Parathyroid adenoma (tissue), 2 donors: ENCODE measurements at regions not wholly inside any gene's neighbourhood (a gene's known extent, or its start where the extent isn't known, plus 50 kb on each side); places are given as distances from the start of the nearest gene placed in this dataset.

Experiments
- H2AFZ ChIP-seq: fragments of 300-600 bp; sonication (generic); one replicate; pipeline ENCODE4 v1.7.0; 2017; ENCODE audit warnings: antibody characterized with exemption, mild to moderate bottlenecking
- H3K27ac ChIP-seq: fragments of 300-600 bp; sonication (generic); one replicate; pipeline ENCODE4 v1.7.0; 2017
- H3K27me3 ChIP-seq: fragments of 300-600 bp; sonication (generic); one replicate; pipeline ENCODE4 v1.7.0; 2017; ENCODE audit warnings: low read length; ENCODE audit not compliant: control insufficient read depth, insufficient read depth
- H3K36me3 ChIP-seq: fragments of 300-600 bp; sonication (generic); one replicate; pipeline ENCODE4 v1.7.0; 2017; ENCODE audit warnings: low read length; ENCODE audit not compliant: control insufficient read depth, insufficient read depth
- H3K4me1 ChIP-seq: fragments of 300-600 bp; sonication (generic); one replicate; pipeline ENCODE4 v1.7.0; 2017; ENCODE audit warnings: control low read depth
- H3K4me2 ChIP-seq: fragments of 300-600 bp; sonication (generic); one replicate; pipeline ENCODE4 v1.7.0; 2017; ENCODE audit warnings: low read length
- H3K4me3 ChIP-seq: fragments of 300-600 bp; sonication (generic); one replicate; pipeline ENCODE4 v1.7.0; 2017; ENCODE audit warnings: low read depth, low read length
- H3K79me2 ChIP-seq: fragments of 300-600 bp; sonication (generic); one replicate; pipeline ENCODE4 v1.7.0; 2017; ENCODE audit warnings: control low read depth
- H3K9ac ChIP-seq: fragments of 300-600 bp; sonication (generic); one replicate; pipeline ENCODE4 v1.7.0; 2017; ENCODE audit warnings: mild to moderate bottlenecking
- H3K9me3 ChIP-seq: fragments of 300-600 bp; sonication (generic); one replicate; pipeline ENCODE4 v1.7.0; 2017; ENCODE audit warnings: low read length; ENCODE audit not compliant: control insufficient read depth
- CTCF ChIP-seq: fragments of 300-600 bp; sonication (generic); IDR thresholded peaks from one replicate; pipeline ENCODE4 v1.7.0; 2017; ENCODE audit warnings: antibody characterized with exemption, mild to moderate bottlenecking
- donor health status: primary hyperparathyroidism.

DNA sequence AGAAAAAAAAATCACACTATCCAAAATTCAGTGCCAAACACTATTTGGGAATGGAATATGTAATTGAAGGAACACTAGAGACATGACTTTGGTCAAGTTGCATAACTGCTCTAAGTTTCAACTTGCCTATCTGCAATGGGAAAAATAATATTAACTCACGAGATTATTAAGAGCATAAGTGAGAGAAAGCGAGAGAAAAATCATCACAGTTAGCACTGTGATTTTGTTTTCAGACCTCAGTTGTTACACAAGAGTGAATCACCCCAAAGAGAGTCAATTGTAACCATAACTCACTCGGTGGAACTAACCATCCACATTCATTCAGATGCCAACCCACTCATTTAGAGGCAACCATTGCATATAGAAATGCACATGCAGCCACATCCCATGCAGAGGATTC lies 147.1 kb downstream of the NHLRC3 start:
- TF ChIP-seq CTCF = no peak
- Histone ChIP-seq H3K27me3 (no peaks in the 10 kb centered on the region), H3K4me1 (no peaks in the 10 kb centered on the region), H3K4me2 (no peak overlapping the region), H3K79me2 (no peaks in the 10 kb centered on the region), H3K9ac (no peak overlapping the region), H3K27ac (no peak overlapping the region), H3K4me3 (no peak overlapping the region), H3K36me3 (no peaks in the 10 kb centered on the region), H2AFZ (no peak overlapping the region), H3K9me3 (no peaks in the 10 kb centered on the region)

DNA sequence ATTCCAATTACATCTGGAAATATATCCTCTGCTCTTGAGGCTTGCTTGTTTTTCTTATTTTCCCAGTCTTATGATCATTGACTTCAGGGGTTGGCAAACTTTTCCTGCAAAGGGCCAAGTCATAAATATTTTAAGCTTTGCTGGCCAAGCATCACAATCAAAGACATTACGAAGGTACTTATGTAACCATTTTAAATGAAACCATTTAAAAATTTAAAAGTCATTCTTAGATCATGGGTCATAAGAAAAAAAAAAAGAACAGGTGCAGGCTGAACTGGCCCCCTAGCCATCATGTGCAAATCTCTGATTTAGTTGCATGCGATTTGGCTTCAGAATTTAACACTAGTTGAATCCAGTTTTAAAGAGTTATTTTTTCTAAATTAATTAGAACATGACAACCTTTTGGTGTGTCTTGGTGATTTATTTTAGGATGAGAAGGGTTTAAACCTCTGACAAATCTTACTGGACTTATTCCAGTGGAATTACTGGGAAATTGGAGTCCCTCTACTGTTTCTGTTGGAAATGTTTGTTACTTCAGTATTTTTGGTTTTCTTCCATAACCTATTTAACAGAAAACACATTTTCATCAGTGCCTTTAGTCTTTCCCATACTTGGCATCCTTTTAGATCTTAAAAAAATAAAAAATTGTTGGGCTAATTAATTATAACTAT lies 148.1 kb downstream of the NHLRC3 start:
- Histone ChIP-seq H3K4me3 (no peak overlapping the region), H3K9me3 (no peaks in the 10 kb centered on the region), H2AFZ (no peak overlapping the region), H3K79me2 (no peaks in the 10 kb centered on the region), H3K27ac (no peak overlapping the region), H3K9ac (no peak overlapping the region), H3K36me3 (no peaks in the 10 kb centered on the region), H3K4me2 (no peak overlapping the region), H3K27me3 (no peaks in the 10 kb centered on the region), H3K4me1 (no peaks in the 10 kb centered on the region)
- TF ChIP-seq CTCF = no peak

DNA sequence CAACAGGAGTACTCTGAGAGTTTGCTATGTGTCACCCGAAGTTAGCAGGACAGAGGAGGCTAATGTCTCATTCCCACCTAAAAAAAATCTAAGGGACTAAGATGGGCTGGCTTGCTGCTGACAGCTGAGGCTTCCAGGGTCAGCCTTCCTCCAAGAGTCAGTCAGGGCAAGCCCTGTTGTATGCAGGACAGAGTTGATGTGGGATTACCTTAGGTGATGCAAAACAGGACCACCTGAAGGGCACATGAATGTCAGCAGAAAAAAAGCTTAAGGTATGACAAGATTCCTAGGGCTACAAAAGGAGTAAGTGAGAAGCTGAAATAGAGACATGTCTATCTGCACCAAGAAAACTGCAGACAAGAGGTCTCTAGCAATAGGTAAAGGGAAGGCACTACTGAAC lies 151.5 kb downstream of the NHLRC3 start:
- Histone ChIP-seq H3K4me3 (no peak overlapping the region), H3K27ac (no peak overlapping the region), H2AFZ (no peak overlapping the region), H3K27me3 (no peaks in the 10 kb centered on the region), H3K4me1 (no peaks in the 10 kb centered on the region), H3K79me2 (no peaks in the 10 kb centered on the region), H3K36me3 (no peaks in the 10 kb centered on the region), H3K9me3 (no peaks in the 10 kb centered on the region), H3K9ac (no peak overlapping the region), H3K4me2 (no peak overlapping the region)
- no peak for TF ChIP-seq CTCF

GRCh38 chr13:39196965-39197646 lies 158.8 kb downstream of the NHLRC3 start:
- no peaks in the 10 kb centered on the region for H3K9me3 ChIP-seq
- H3K9ac ChIP-seq = no peak overlapping the region
- no peaks in the 10 kb centered on the region for H3K79me2 ChIP-seq
- no peak overlapping the region for H3K4me2 ChIP-seq
- no peak overlapping the region for H2AFZ ChIP-seq
- H3K27me3 ChIP-seq = no peaks in the 10 kb centered on the region
- H3K4me1 ChIP-seq = no peaks in the 10 kb centered on the region
- no peak overlapping the region for H3K27ac ChIP-seq
- TF ChIP-seq CTCF = no peak
- no peak overlapping the region for H3K4me3 ChIP-seq
- no peaks in the 10 kb centered on the region for H3K36me3 ChIP-seq

- no peak for TF ChIP-seq CTCF
- H3K9ac ChIP-seq = no peak overlapping the region
- no peak overlapping the region for H3K27ac ChIP-seq
- no peaks in the 10 kb centered on the region for H3K9me3 ChIP-seq
- no peaks in the 10 kb centered on the region for H3K27me3 ChIP-seq
- H3K4me2 ChIP-seq = no peak overlapping the region
- H2AFZ ChIP-seq = no peak overlapping the region
- no peaks in the 10 kb centered on the region for H3K36me3 ChIP-seq
- H3K4me1 ChIP-seq = no peaks in the 10 kb centered on the region
- H3K79me2 ChIP-seq = no peaks in the 10 kb centered on the region
- no peak overlapping the region for H3K4me3 ChIP-seq
These were observed 159.4 kb downstream of the NHLRC3 start for GRCh38 chr13:39197647-39198007.
